ENCODE measurements at regions not wholly inside any gene's neighbourhood (a gene's known extent, or its start where the extent isn't known, plus 50 kb on each side); places are given as distances from the start of the nearest gene placed in this dataset.

DNA sequence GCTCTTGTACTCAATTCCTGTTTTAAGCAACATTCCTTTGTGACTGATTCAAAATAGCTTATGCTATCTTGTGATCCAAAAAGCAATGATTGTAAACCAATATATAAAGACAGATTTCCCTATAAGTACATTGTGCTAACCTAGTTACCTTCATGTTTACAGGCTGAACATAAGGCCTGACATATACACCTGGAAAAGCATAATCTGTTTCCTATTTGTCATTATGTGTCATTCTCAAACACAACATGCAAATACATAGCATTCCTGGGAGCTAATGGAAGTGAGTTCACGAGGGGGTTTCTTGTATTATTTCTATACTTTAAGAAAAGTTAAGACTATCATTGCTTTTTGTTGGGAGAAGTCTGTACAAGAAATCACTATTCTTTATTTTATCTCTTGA, 638.1 kb upstream of the AGA start:
- TF ChIP-seq ZNF274 (IDR thresholded peaks at IDR 0.05; ENCODE audit: low read depth, low read length) = no peak
- TF ChIP-seq SUZ12 (IDR thresholded peaks at IDR 0.05; ENCODE audit: extremely low read depth, insufficient read depth, insufficient read length) = no peak
- TF ChIP-seq YY1 (IDR thresholded peaks at IDR 0.05; ENCODE audit: insufficient read depth, insufficient read length) = no peak

Measured in NT2/D1 (cell line).